ENCODE measurements at regions not wholly inside any gene's neighbourhood (a gene's known extent, or its start where the extent isn't known, plus 50 kb on each side); places are given as distances from the start of the nearest gene placed in this dataset.
A peak's percentile ranks its signal among the peaks of the same experiment; 100 is the strongest.

DNA sequence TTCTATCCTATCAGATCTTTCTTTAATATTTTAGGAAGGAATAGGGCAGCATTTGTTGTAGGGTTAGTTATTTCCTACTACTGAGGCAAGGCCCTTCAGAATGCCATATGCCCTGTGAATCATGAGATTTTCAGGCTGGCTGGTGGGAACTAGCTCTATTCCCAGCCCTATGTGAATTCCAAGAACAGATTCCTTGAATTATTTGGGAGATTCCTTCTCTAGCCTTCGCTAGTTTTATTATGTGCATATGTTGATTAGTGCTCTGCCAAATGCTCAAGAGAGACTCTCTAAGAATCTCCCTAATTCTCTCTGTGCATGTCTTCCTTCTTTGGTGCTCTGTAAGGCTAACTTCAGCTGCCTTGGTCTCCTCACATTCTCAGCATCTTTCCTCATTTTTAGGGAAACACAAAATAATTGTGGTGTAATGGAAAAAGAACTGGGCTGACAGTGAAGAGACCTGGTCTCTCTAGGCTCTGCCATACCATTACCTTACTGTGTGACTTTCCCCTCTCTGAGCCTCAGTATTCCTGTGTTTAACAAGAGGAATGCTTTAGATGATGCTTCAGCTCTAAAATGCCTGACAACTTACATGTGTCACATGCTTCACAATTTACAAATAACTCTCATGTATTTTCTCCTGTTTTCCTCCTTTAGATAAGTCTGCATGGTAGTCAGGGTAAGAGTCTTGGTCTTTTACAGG, 79.7 kb downstream of the VMA21 start:
- POLR2A ChIA-PET (ENCODE audit: low non-redundant PET): no interaction called here
- no peak overlapping the region for H3K27ac ChIP-seq
- no peak for DNase-seq (ENCODE audit: low spot score)
- TF ChIP-seq CTCF (conservative IDR thresholded peaks at IDR 0.05; ENCODE audit: low read depth): no peak
- CTCF ChIA-PET: no interaction called here

GRCh38 chrX:151478058-151478457, 81.1 kb downstream of the VMA21 start:
- CTCF ChIA-PET: no interaction called here
- no peak for TF ChIP-seq CTCF (conservative IDR thresholded peaks at IDR 0.05; ENCODE audit: low read depth)
- POLR2A ChIA-PET (ENCODE audit: low non-redundant PET): no interaction called here

DNA sequence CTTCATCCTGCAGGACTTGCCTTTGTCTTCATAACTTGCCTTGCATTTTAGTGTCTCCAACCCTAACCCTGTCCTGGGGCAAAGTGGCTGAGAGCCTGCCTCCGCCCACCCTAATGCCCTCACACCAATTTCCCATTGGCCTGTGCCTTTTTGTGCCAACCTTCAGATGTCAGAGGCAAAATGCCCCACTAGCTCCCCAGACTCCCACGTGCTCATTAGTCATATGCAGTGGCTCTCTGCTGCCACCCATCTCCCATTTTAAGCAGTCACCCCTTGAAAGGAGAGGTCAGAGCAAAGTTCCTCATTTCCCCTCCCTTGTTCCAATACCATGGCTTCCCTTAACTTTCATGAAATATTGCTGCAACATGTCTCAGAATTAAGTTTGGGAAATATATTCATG, 74.8 kb upstream of the PASD1 start:
- POLR2A ChIA-PET (ENCODE audit: low non-redundant PET): no interaction called here
- peak; percentile 7 for DNase-seq (ENCODE audit: low spot score)
- no peak overlapping the region for H3K27ac ChIP-seq
- no peak for TF ChIP-seq CTCF (conservative IDR thresholded peaks at IDR 0.05; ENCODE audit: low read depth)
- CTCF ChIA-PET: no interaction called here

More at GRCh38 chrX:151478058-151478457, 81.1 kb downstream of the VMA21 start:
- DNase-seq (ENCODE audit: low spot score): no peak
- H3K27ac ChIP-seq: no peak overlapping the region

GRCh38 chrX:151505796-151506195, 57.7 kb upstream of the PASD1 start:
- POLR2A ChIA-PET (ENCODE audit: low non-redundant PET): no interaction called here
- TF ChIP-seq CTCF (conservative IDR thresholded peaks at IDR 0.05; ENCODE audit: low read depth): 0 out of 2 replicates have a peak, but pooled peaks have one; percentile 10
- DNase-seq (ENCODE audit: low spot score): peak; percentile 11
- CTCF ChIA-PET: interaction anchor here (0.5 to 1.3 kb wide), 3 partner anchors 157 to 182 kb away, joined by 3 to 4 read pairs (median 3); no protein-coding TSS in a partner anchor
- H3K27ac ChIP-seq: no peak overlapping the region

DNA sequence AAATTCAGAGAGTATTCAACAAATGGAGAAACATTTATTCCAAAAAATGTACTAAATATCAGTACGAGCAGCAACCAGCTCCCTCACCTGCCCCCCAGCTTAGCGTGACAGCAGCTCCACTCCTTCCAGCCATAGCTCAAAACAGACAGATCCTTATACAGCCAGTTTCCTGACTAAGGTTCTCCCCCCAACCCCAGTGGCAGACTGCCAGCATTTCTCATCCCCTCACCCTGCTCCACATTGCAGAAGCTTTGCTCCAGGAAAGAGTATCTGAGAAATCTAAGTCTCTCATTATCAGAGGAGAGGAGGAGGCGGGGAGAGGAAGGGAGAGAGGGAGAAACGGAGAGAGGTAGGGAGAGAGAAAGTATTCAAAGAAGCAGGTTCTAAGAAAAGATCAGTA, 53.3 kb upstream of the PASD1 start:
- CTCF ChIA-PET: no interaction called here
- H3K27ac ChIP-seq: no peak overlapping the region
- POLR2A ChIA-PET (ENCODE audit: low non-redundant PET): no interaction called here
- no peak for TF ChIP-seq CTCF (conservative IDR thresholded peaks at IDR 0.05; ENCODE audit: low read depth)
- DNase-seq (ENCODE audit: low spot score): no peak

- POLR2A ChIA-PET (ENCODE audit: low non-redundant PET): no interaction called here
- DNase-seq (ENCODE audit: low spot score): no peak
- CTCF ChIA-PET: no interaction called here
- no peak for TF ChIP-seq CTCF (conservative IDR thresholded peaks at IDR 0.05; ENCODE audit: low read depth)
- no peak overlapping the region for H3K27ac ChIP-seq
These were observed 50.0 kb upstream of the PASD1 start for GRCh38 chrX:151513472-151513871.

All from RWPE1 (cell line).